GM12878 (cell line): ENCODE measurements at regions not wholly inside any gene's neighbourhood (a gene's known extent, or its start where the extent isn't known, plus 50 kb on each side); places are given as distances from the start of the nearest gene placed in this dataset.

Experiments
- ATAC-seq: fragments of 200-7000 bp; cut with Tn5 transposase; 3 replicates; pipeline ENCODE4 v1.9.1; 2020; ENCODE audit warnings: mild to moderate bottlenecking, moderate library complexity
- BruUV-seq: library from RNA; stranded (reverse); fragments of 400-500 nt; replicated peaks from 2 replicates; lab custom pipeline; 2021; lab: Mats Ljungman, UMichigan
- CTCF ChIA-PET: fragments of 300-600 bp; sonication (Branson Sonifier 250); formaldehyde crosslinking; extraction: SDS; loops from one replicate; lab custom pipeline; 2021; ENCODE audit warnings: inconsistent platforms; lab: Yijun Ruan, JAX
- POLR2A ChIA-PET: fragments of 350-600 bp; formaldehyde crosslinking; extraction: SDS; loops from one replicate; lab custom pipeline; 2021; ENCODE audit warnings: inconsistent platforms; lab: Charles Lee
- RAD21 ChIA-PET: fragments of 300-600 bp; sonication (Branson Sonifier 250); formaldehyde crosslinking; loops from one replicate; lab custom pipeline; 2023; ENCODE audit warnings: antibody characterized with exemption; ENCODE audit not compliant: unreplicated experiment; lab: Charles Lee
- SMC1A ChIA-PET: fragments of 300-600 bp; sonication (Branson Sonifier 250); formaldehyde crosslinking; loops from one replicate; lab custom pipeline; 2023; ENCODE audit not compliant: unreplicated experiment, uncharacterized antibody; lab: Charles Lee
- DNase-seq: peaks from one replicate; pipeline ENCODE4 v3.0.0-alpha.2; 2011; ENCODE audit warnings: low read depth, low spot score
- FAIRE-seq: peaks from 3 replicates; lab custom pipeline; 2011; peaks lifted over from hg19 to GRCh38; lab: Jason Lieb, UNC
- H2AFZ ChIP-seq: 2 replicates; pipeline ENCODE4 v1.6.0; 2011; ENCODE audit warnings: low read depth, low read length, control low read depth; ENCODE audit not compliant: control insufficient read depth
- H3K27ac ChIP-seq: 2 replicates; pipeline ENCODE4 v1.5.1; 2011; ENCODE audit warnings: control low read depth; ENCODE audit not compliant: control insufficient read depth, insufficient read depth
- H3K27me3 ChIP-seq, 2 experiments: replicated peaks in 1 of 2; 2 replicates each; pipeline versions ENCODE4 v1.6.0 to v1.6.1; 2011; ENCODE audit warnings: low read length in 1 of 2; ENCODE audit not compliant: control insufficient read depth in 2 of 2, insufficient read depth in 2 of 2
- H3K36me3 ChIP-seq, 2 experiments: 2 replicates each; pipeline ENCODE4 v1.5.1; 2011; ENCODE audit warnings: low read length in 1 of 2; ENCODE audit not compliant: control insufficient read depth in 2 of 2, insufficient read depth in 2 of 2
- H3K4me1 ChIP-seq: 2 replicates; pipeline ENCODE4 v1.6.1; 2011; ENCODE audit warnings: mild to moderate bottlenecking, low read length, moderate library complexity, mixed read lengths; ENCODE audit not compliant: control insufficient read depth, insufficient read depth
- H3K4me2 ChIP-seq: 2 replicates; pipeline ENCODE4 v1.6.0; 2011; ENCODE audit warnings: control low read depth; ENCODE audit not compliant: control insufficient read depth, insufficient read depth
- H3K4me3 ChIP-seq: fragments of 200-600 bp; sonication (generic); 2 replicates; pipeline ENCODE4 v1.5.1; 2016
- H3K79me2 ChIP-seq: 2 replicates; pipeline ENCODE4 v1.6.0; 2011; ENCODE audit warnings: low read length; ENCODE audit not compliant: control insufficient read depth, insufficient read depth
- H3K9ac ChIP-seq: 2 replicates; pipeline ENCODE4 v1.8.0; 2011; ENCODE audit warnings: low read length, control low read depth, mixed read lengths; ENCODE audit not compliant: control insufficient read depth, insufficient read depth
- H3K9me3 ChIP-seq: replicated peaks from 3 replicates; pipeline ENCODE4 v1.5.1; 2011; ENCODE audit warnings: mild to moderate bottlenecking, low read length; ENCODE audit not compliant: control insufficient read depth, insufficient read depth
- H4K20me1 ChIP-seq: 2 replicates; pipeline ENCODE4 v1.6.0; 2011; ENCODE audit not compliant: control insufficient read depth, insufficient read depth
- BACH1 ChIP-seq: fragments of 450-650 bp; IDR thresholded peaks from 2 replicates; pipeline ENCODE4 v1.6.1; 2017; ENCODE audit warnings: mild to moderate bottlenecking, borderline replicate concordance
- IRF5 ChIP-seq: fragments of 450-650 bp; IDR thresholded peaks from 2 replicates; pipeline ENCODE4 v1.6.1; 2017; ENCODE audit warnings: borderline replicate concordance
- NRF1 ChIP-seq: conservative IDR thresholded peaks from 2 replicates; pipeline ENCODE4 v1.6.1; 2011; ENCODE audit warnings: mild to moderate bottlenecking, low read depth, low read length, improper control_type of control experiment
- RAD51 ChIP-seq: fragments of 450-650 bp; IDR thresholded peaks from 2 replicates; pipeline ENCODE4 v1.6.1; 2016; ENCODE audit warnings: moderate library complexity, mild to moderate bottlenecking, inconsistent platforms
- SUPT20H ChIP-seq: IDR thresholded peaks from 2 replicates; pipeline ENCODE4 v1.6.1; 2011; ENCODE audit warnings: low read depth, mild to moderate bottlenecking, low read length, moderate library complexity, borderline replicate concordance; ENCODE audit not compliant: control insufficient read depth
- ZNF622 ChIP-seq: fragments of 450-650 bp; IDR thresholded peaks from 2 replicates; pipeline ENCODE4 v1.6.1; 2017; ENCODE audit warnings: mild to moderate bottlenecking, inconsistent platforms
- ZSCAN29 ChIP-seq: fragments of 450-650 bp; IDR thresholded peaks from 2 replicates; pipeline ENCODE4 v1.6.1; 2017; ENCODE audit warnings: mild to moderate bottlenecking, moderate library complexity
- WGBS: methylation state at CpG from one replicate; pipeline ENCODE4 v1.1.6; 2016; ENCODE audit warnings: low lambda C conversion rate; ENCODE audit not compliant: insufficient replicate concordance, insufficient coverage; ENCODE audit errors: missing lambda C conversion rate; 5-methylcytosine and 5-hydroxymethylcytosine counted together
- in situ Hi-C: fragments of 300-500 bp; cut with MboI; formaldehyde crosslinking; loops from 9 replicates; pipeline ENCODE4 v1.14.3; 2018; ENCODE audit warnings: mixed read lengths
- intact Hi-C: fragments of 100-400 bp; cut with micrococcal nuclease; formaldehyde crosslinking; loops from one replicate; pipeline ENCODE4 v1.14.2; 2022; ENCODE audit not compliant: unreplicated experiment
- TF ChIP-seq, protein P1 (sequence below): IDR thresholded peaks from 2 replicates; pipeline ENCODE4 v1.6.1; 2012; ENCODE audit warnings: low read depth, low read length, improper control_type of control experiment

DNA sequence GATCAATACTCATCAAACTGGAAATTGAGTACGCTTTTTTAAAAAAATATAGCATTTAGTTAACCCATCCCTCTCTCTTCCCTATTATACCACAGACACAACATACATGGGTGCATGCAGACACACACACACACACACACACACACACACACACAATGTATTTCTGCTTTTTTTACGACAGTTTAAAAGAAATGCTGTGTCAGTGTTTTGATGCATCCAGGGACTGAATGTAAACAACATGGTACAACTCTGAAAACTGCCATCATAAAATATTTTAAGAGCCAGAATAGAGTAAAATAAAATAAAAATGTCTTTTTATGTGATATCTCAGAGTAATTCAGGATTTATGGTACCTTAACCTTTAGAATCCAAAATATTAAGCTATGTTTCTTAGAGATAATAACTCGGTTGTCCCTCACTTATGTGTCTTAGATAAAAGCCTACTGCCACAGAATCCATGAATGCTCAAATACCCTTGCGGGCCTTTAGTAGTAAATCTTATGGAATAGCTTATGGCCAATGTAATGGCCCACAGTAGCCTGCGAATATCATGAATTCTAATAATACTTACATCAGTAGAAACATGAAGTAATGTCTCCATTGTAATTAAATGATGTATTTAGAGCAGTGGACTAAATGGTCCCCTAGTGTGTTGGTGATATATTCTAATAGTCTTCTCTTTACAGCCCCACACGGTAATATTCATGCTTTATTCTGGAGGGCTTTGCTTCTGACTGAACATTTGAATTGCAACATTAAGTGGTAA, 251.6 kb upstream of the FIGN start (continued):
- TF ChIP-seq IRF5: no peak
- no peak for TF ChIP-seq NRF1
- no peak for TF ChIP-seq BACH1

- H3K4me2 ChIP-seq: no peak overlapping the region
- BruUV-seq: no TSS peak
- TF ChIP-seq ZNF622 (no peak), ZSCAN29 (no peak), SUPT20H (no peak), RAD51 (no peak)
- TF ChIP-seq, protein P1, sequence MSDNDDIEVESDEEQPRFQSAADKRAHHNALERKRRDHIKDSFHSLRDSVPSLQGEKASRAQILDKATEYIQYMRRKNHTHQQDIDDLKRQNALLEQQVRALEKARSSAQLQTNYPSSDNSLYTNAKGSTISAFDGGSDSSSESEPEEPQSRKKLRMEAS: no peak
- H3K4me3 ChIP-seq: no peak overlapping the region
- FAIRE-seq (no peak), DNase-seq (no peak), ATAC-seq (no peak)
- no peaks in the 10 kb centered on the region for H3K36me3 ChIP-seq
- ChIA-PET SMC1A (no interaction called here), CTCF (no interaction called here), RAD21 (no interaction called here), POLR2A (no interaction called here)
- in situ Hi-C loops (no loop called here), intact Hi-C loops (no loop called here)
- H3K9ac ChIP-seq: no peak overlapping the region
- no peaks in the 10 kb centered on the region for H4K20me1 ChIP-seq
- no peak overlapping the region for H3K27ac ChIP-seq
- H3K79me2 ChIP-seq: no peaks in the 10 kb centered on the region
- no peaks in the 10 kb centered on the region for H3K4me1 ChIP-seq
- H2AFZ ChIP-seq: no peak overlapping the region
- no peaks in the 10 kb centered on the region; a peak in 1 of 4 replicates for H3K27me3 ChIP-seq
- no peaks in the 10 kb centered on the region for H3K9me3 ChIP-seq
- 49% methylated on average over 4 of the region's 4 CpGs for WGBS
Observed at GRCh38 chr2:163984986-163985385, 249.2 kb upstream of the FIGN start.
